ENCODE measurements at regions not wholly inside any gene's neighbourhood (a gene's known extent, or its start where the extent isn't known, plus 50 kb on each side); places are given as distances from the start of the nearest gene placed in this dataset.
"Not testable (repeated sequence)": the region's sequence is repeated elsewhere in the genome, so short reads cannot be mapped to it uniquely, and the experiment has no call there.

GRCh38 chr18:62458868-62459716, 63.7 kb upstream of the ZCCHC2 start:
- Mint-ChIP-seq H3K36me3 (ENCODE audit: low read depth) (no peaks in the 10 kb centered on the region), H3K4me3 (no peak overlapping the region), H3K27me3 (peaks cover 10% of the 10 kb centered on the region), H3K27ac (no peak overlapping the region), H3K9me3 (no peaks in the 10 kb centered on the region), H3K4me1 (no peaks in the 10 kb centered on the region)
- ATAC-seq (replicated peaks), result no peak

DNA sequence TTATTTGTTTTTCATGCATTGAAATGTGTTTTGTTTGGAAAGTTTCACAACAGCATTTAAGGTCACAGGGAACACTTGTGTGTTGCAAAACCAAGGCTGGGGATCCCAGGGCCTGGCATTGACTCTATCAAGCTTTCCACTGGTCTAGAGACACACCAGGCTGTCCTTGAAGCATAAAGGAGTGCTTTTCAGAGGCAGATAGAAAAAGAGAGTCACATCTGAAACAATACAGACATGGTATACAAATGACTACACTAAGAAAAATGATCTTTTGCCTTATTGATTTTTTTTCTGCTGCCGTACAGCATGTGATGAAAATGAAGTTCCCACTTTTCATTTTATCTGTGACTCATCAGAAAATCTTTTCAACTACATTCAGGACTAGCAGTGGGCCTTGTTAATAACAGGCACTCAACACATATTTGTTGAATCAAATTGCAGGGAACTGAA, 61.9 kb upstream of the ZCCHC2 start:
- H3K4me3 Mint-ChIP-seq, result no peak overlapping the region
- no peaks in the 10 kb centered on the region for H3K27me3 Mint-ChIP-seq
- H3K4me1 Mint-ChIP-seq, result no peaks in the 10 kb centered on the region
- no peaks in the 10 kb centered on the region for H3K36me3 Mint-ChIP-seq (ENCODE audit: low read depth)
- H3K9me3 Mint-ChIP-seq, result no peaks in the 10 kb centered on the region
- no peak overlapping the region for H3K27ac Mint-ChIP-seq
- ATAC-seq (replicated peaks), result no peak

GRCh38 chr18:62461591-62461990, 61.2 kb upstream of the ZCCHC2 start:
- Mint-ChIP-seq H3K9me3 (no peaks in the 10 kb centered on the region), H3K27ac (no peak overlapping the region), H3K4me3 (no peak overlapping the region), H3K4me1 (no peaks in the 10 kb centered on the region), H3K36me3 (ENCODE audit: low read depth) (no peaks in the 10 kb centered on the region), H3K27me3 (no peaks in the 10 kb centered on the region)
- ATAC-seq (replicated peaks), result no peak

- Mint-ChIP-seq H3K27me3 (no peaks in the 10 kb centered on the region), H3K4me1 (no peaks in the 10 kb centered on the region), H3K9me3 (peaks cover 7% of the 10 kb centered on the region), H3K4me3 (no peak overlapping the region), H3K36me3 (ENCODE audit: low read depth) (no peaks in the 10 kb centered on the region), H3K27ac (no peak overlapping the region)
- no peak for ATAC-seq (replicated peaks)
These were observed 58.6 kb upstream of the ZCCHC2 start for GRCh38 chr18:62464266-62464665.

GRCh38 chr18:62469131-62469530, 53.7 kb upstream of the ZCCHC2 start:
- H3K27me3 Mint-ChIP-seq, result peaks cover 25% of the 10 kb centered on the region
- H3K9me3 Mint-ChIP-seq, result peaks cover 21% of the 10 kb centered on the region
- not testable (repeated sequence) for H3K4me3 Mint-ChIP-seq; ATAC-seq (replicated peaks); H3K4me1 Mint-ChIP-seq; H3K27ac Mint-ChIP-seq; H3K36me3 Mint-ChIP-seq (ENCODE audit: low read depth)

Measured in activated T-helper 17 cell treated with anti-CD3 and anti-CD28 coated beads, Interleukin-2, amount 50 U/mL, for 72 hours (primary cell).